HUES48 (cell line): ENCODE measurements at regions not wholly inside any gene's neighbourhood (a gene's known extent, or its start where the extent isn't known, plus 50 kb on each side); places are given as distances from the start of the nearest gene placed in this dataset.

Experiments
- H3K27ac ChIP-seq: one replicate; pipeline ENCODE4 v1.7.0; 2013; ENCODE audit warnings: low read depth, low read length, inconsistent platforms
- H3K27me3 ChIP-seq: 2 replicates; pipeline ENCODE4 v1.6.1; 2013; ENCODE audit warnings: mild to moderate bottlenecking, low read length; ENCODE audit not compliant: control insufficient read depth, insufficient read depth
- H3K36me3 ChIP-seq: 2 replicates; pipeline ENCODE4 v1.6.1; 2013; ENCODE audit warnings: low read length; ENCODE audit not compliant: control insufficient read depth, insufficient read depth
- H3K4me1 ChIP-seq: 2 replicates; pipeline ENCODE4 v1.6.1; 2013; ENCODE audit warnings: mild to moderate bottlenecking, low read length; ENCODE audit not compliant: control insufficient read depth, insufficient read depth
- H3K4me3 ChIP-seq: 2 replicates; pipeline ENCODE4 v1.5.1; 2013; ENCODE audit warnings: mild to moderate bottlenecking, low read depth, low read length
- H3K9ac ChIP-seq: 2 replicates; pipeline ENCODE4 v1.6.1; 2013; ENCODE audit warnings: mild to moderate bottlenecking, low read depth, low read length, moderate library complexity
- H3K9me3 ChIP-seq: 2 replicates; pipeline ENCODE4 v1.6.1; 2013; ENCODE audit warnings: low read length; ENCODE audit not compliant: control insufficient read depth, insufficient read depth

GRCh38 chr2:78585871-78586270, 439.6 kb upstream of the REG3G start:
- Histone ChIP-seq H3K9me3 (no peaks in the 10 kb centered on the region), H3K36me3 (no peaks in the 10 kb centered on the region), H3K4me3 (no peak overlapping the region), H3K27ac (no peak overlapping the region), H3K4me1 (no peaks in the 10 kb centered on the region), H3K9ac (no peak overlapping the region), H3K27me3 (no peaks in the 10 kb centered on the region)

DNA sequence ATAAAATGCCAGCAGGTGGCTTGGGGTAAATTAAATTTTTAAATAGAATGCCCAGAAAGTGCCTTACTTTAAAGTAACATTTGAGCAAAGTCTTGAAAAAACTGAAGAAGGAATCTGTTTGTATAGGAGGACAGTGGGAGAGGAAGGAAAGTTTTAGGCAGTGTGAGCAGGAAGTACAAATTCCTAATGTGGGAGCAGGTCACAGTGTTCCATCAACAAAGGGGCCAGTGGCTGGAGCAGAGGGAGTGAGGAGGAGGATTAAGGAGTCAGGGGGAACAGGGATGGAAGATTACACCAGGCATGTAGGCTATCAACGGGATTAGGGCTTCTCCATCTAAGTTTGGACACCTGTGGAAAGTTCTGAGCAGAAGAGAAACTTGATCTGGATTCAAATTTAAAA, 439.2 kb upstream of the REG3G start:
- H3K9me3 ChIP-seq, result no peaks in the 10 kb centered on the region
- no peak overlapping the region for H3K4me3 ChIP-seq
- H3K27me3 ChIP-seq, result no peaks in the 10 kb centered on the region
- H3K9ac ChIP-seq, result no peak overlapping the region
- H3K27ac ChIP-seq, result no peak overlapping the region
- H3K4me1 ChIP-seq, result no peaks in the 10 kb centered on the region
- no peaks in the 10 kb centered on the region for H3K36me3 ChIP-seq

DNA sequence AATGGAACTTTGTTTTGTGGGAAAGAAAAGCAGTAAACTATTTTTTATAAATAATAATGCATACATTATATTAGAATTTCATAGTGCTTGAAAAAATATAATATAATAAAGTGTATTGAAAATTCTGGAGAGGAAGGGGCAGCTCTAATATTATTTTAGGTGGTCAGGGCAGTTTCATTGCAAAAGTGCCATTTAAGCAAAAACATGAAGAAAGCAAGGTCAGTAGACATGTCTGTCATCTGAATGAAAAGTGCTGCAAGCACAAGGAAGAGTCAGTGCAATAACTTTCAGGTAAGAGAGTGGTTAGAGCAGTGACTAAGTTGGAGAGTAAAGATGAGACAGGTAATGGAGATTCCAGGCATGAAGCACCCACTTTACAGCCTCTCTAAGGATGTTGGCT, 435.6 kb upstream of the REG3G start:
- H3K36me3 ChIP-seq, result no peaks in the 10 kb centered on the region
- H3K4me3 ChIP-seq, result no peak overlapping the region
- no peaks in the 10 kb centered on the region for H3K4me1 ChIP-seq
- H3K27ac ChIP-seq, result no peak overlapping the region
- no peaks in the 10 kb centered on the region for H3K9me3 ChIP-seq
- H3K27me3 ChIP-seq, result no peaks in the 10 kb centered on the region
- H3K9ac ChIP-seq, result no peak overlapping the region

DNA sequence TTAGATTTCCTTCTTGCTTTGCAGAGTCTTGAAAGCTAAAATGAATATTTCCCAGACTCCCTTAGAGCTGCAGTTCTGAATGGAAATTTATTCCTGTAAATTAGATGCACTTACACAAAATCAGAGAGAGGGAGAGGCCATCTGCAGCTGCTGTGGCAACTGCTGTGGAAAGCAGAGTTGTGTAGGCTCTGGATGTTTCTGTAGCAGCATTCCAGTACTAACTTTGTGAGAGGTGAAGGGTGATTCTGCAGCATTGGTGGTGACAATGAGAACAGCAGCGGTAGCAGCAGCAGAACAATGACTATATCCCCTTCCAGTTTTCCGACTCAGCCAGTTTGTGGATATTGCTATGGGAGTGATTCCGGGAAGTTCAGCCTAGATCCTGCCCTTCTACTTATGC, 433.0 kb upstream of the REG3G start:
- H3K36me3 ChIP-seq, result no peaks in the 10 kb centered on the region
- no peak overlapping the region for H3K27ac ChIP-seq
- H3K27me3 ChIP-seq, result no peaks in the 10 kb centered on the region
- H3K9me3 ChIP-seq, result no peaks in the 10 kb centered on the region
- no peak overlapping the region for H3K4me3 ChIP-seq
- H3K9ac ChIP-seq, result no peak overlapping the region
- no peaks in the 10 kb centered on the region for H3K4me1 ChIP-seq

DNA sequence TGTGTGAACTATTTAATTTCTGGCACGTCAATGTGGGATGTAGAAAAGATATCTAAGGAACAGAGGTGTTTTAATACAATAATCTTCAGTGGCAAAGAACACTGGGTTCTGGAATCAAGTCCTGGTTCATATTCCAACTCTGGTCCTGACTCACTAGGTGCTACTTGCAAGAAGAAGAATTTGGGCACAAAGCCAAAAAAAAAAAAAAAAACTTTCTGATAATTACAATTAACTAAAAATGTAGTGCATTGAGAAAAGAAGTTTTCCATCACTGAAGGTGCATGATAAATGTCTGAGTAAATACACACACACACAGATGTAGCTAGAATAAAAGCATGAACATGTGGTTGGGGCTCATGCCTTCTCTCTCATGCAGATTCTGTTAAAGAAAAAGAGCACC, 424.4 kb upstream of the REG3G start:
- H3K4me3 ChIP-seq, result no peak overlapping the region
- no peak overlapping the region for H3K9ac ChIP-seq
- no peaks in the 10 kb centered on the region for H3K9me3 ChIP-seq
- no peaks in the 10 kb centered on the region for H3K27me3 ChIP-seq
- peaks cover 9% of the 10 kb centered on the region for H3K4me1 ChIP-seq
- no peak overlapping the region for H3K27ac ChIP-seq
- H3K36me3 ChIP-seq, result no peaks in the 10 kb centered on the region

- H3K27ac ChIP-seq, result no peak overlapping the region
- no peaks in the 10 kb centered on the region for H3K9me3 ChIP-seq
- peaks cover 19% of the 10 kb centered on the region for H3K4me1 ChIP-seq
- no peak overlapping the region for H3K4me3 ChIP-seq
- no peak overlapping the region for H3K9ac ChIP-seq
- H3K27me3 ChIP-seq, result no peaks in the 10 kb centered on the region
- H3K36me3 ChIP-seq, result no peaks in the 10 kb centered on the region
These were observed 422.6 kb upstream of the REG3G start for GRCh38 chr2:78602862-78603261.

- peaks cover 19% of the 10 kb centered on the region for H3K4me1 ChIP-seq
- no peaks in the 10 kb centered on the region for H3K27me3 ChIP-seq
These were observed 418.6 kb upstream of the REG3G start for GRCh38 chr2:78606895-78607294.

DNA sequence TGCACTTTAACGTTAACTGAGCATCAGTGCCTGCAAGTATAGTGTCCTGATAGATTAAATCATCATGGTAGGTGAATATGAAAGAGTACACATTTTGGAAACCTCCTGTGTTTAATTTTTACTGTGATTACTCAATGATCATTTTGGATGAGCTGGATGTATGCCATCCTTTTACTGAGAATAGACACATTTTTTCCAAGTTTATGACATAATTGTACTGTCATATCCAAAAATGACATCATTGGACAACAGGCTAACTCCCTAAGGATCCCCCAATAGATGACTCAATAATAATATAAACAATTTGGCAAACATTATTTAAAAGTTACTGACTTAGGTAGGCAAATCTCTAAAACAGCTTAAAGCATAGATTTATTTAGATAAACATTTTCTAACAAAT, 410.8 kb upstream of the REG3G start:
- H3K4me1 ChIP-seq, result no peaks in the 10 kb centered on the region
- no peaks in the 10 kb centered on the region for H3K36me3 ChIP-seq
- no peak overlapping the region for H3K9ac ChIP-seq
- no peak overlapping the region for H3K4me3 ChIP-seq
- H3K27me3 ChIP-seq, result no peaks in the 10 kb centered on the region
- no peaks in the 10 kb centered on the region for H3K9me3 ChIP-seq
- no peak overlapping the region for H3K27ac ChIP-seq

More at GRCh38 chr2:78606895-78607294, 418.6 kb upstream of the REG3G start:
- Histone ChIP-seq H3K36me3 (no peaks in the 10 kb centered on the region), H3K9ac (no peak overlapping the region), H3K4me3 (no peak overlapping the region), H3K9me3 (no peaks in the 10 kb centered on the region), H3K27ac (no peak overlapping the region)

GRCh38 chr2:78615956-78616355, 409.5 kb upstream of the REG3G start:
- Histone ChIP-seq H3K27me3 (no peaks in the 10 kb centered on the region), H3K4me3 (no peak overlapping the region), H3K36me3 (no peaks in the 10 kb centered on the region), H3K4me1 (no peaks in the 10 kb centered on the region), H3K9ac (no peak overlapping the region), H3K27ac (no peak overlapping the region), H3K9me3 (no peaks in the 10 kb centered on the region)

GRCh38 chr2:78634425-78634824, 391.1 kb upstream of the REG3G start:
- Histone ChIP-seq H3K4me3 (no peak overlapping the region), H3K9ac (no peak overlapping the region), H3K27me3 (no peaks in the 10 kb centered on the region), H3K9me3 (no peaks in the 10 kb centered on the region; the same call in 1 of the 2 replicates), H3K36me3 (no peaks in the 10 kb centered on the region), H3K4me1 (no peaks in the 10 kb centered on the region), H3K27ac (no peak overlapping the region)

DNA sequence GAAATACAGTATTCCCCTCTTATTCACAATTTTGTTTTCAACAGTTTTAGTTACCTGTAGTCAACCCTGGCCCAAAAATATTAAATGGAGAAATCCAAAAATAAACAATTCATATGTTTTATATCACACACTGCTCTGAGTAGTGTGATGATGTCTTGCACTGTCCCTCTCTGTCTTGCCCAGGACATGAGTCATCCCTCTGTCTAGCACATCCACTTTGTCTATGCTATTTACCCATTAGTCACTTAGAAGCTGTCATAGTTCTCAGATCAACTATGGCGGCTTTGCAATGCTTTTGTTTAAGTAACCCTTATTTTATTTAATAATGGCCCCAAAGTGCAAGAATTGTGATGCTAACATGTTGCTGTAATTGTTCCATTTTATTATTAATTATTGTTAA, 380.6 kb upstream of the REG3G start:
- H3K36me3 ChIP-seq, result no peaks in the 10 kb centered on the region
- H3K9ac ChIP-seq, result no peak overlapping the region
- no peak overlapping the region for H3K27ac ChIP-seq
- no peaks in the 10 kb centered on the region for H3K4me1 ChIP-seq
- H3K27me3 ChIP-seq, result no peaks in the 10 kb centered on the region
- H3K9me3 ChIP-seq, result no peaks in the 10 kb centered on the region
- no peak overlapping the region for H3K4me3 ChIP-seq
